GM21447 (cell line): ENCODE measurements at regions not wholly inside any gene's neighbourhood (a gene's known extent, or its start where the extent isn't known, plus 50 kb on each side); places are given as distances from the start of the nearest gene placed in this dataset.

Experiments
- ATAC-seq: cut with Tn5 transposase; IDR thresholded peaks from one replicate; pipeline ENCODE4 v1.9.1; 2021; ENCODE audit not compliant: unreplicated experiment

DNA sequence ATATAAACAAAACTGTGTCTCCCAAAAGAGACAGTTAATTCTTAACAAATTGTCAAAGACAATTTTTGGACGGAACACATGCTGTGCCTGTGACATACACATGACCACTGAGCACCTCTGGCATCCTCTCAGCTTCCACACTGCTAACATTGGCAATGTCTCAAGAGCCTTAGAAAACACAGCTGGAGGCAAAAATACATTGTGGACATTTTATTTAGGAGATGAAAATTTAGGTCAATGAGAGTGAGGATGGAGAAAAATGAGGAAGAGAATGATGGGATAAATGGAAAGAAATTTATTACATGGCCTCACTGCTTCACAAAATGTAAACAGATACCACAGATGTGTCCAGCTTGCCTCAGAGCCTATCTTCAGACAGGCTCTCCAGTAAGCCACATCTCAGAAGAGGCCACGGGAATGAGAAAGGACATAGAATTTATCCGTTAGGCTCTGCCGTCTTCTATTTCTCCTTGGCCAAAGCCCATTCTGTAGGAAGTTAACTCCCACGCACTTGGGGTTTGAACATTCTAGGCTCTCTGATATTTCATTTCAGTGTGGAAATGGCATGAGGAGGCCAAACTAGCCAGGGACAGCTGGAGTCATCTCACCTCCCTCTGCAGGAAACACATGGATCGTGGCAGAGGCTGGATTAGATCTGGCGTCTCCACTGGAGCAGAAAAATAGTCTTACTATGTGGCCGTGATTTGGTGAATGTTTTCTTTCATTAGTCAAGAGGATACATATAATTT is 519.4 kb upstream of the DSEL start:
- no peak for ATAC-seq

- no peak for ATAC-seq
Measured at GRCh38 chr18:68034296-68034695, 517.8 kb upstream of the DSEL start.

DNA sequence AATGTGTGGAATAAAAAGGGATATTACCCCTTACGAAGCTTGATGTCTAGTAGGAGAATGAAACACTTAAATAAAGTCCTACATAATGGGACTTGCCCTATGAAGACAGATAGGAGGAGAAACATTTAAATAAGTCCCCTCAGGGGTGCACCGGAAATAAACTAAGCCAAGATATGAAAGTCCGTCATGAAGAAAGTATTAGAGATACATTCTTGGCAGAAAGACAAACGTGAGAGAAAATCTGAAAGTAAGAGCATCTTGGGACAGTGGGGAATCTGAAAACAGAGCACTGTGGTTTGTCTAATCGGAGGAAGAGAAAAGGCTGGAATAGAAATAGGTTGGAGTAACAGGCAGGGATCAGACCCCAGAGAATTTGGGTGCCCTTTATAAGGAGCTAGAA is 516.9 kb upstream of the DSEL start:
- ATAC-seq: no peak

DNA sequence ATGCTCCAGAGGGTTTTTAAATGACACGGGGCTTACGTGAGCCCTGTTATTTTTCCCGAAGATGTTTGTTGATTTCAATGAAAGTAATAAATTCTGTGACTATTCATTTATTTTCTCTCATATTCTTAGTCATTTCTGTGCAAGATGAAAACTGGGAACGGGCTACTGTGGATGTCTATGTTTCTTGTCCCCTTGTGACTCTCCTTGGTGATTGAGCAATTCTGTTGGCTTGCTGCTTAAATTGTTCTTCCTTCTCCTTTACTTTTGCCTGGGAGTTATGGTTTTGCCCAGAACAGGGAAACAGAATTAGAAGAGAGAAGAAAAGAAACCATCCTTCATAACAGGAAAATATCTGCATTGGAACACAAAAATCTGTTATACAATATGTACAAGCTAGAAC is 508.2 kb upstream of the DSEL start:
- ATAC-seq: no peak

DNA sequence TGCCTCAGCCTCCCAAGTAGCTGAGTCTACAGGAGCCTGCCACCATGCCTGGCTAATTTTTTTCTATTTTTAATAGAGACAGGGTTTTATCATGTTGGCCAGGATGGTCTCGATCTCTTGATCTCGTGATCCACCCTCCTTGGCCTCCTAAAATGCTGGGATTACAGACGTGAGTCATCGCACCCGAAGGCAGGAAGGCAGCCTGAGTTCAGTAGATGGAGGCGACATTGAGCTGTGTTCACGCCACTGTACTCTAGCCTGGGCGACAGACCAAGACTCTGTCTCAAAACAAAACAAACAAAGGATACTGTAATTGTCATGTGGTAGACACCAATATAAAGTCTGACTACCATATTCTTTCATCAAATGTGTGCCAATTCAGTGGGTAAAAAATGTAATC is 500.9 kb upstream of the DSEL start:
- ATAC-seq: no peak

DNA sequence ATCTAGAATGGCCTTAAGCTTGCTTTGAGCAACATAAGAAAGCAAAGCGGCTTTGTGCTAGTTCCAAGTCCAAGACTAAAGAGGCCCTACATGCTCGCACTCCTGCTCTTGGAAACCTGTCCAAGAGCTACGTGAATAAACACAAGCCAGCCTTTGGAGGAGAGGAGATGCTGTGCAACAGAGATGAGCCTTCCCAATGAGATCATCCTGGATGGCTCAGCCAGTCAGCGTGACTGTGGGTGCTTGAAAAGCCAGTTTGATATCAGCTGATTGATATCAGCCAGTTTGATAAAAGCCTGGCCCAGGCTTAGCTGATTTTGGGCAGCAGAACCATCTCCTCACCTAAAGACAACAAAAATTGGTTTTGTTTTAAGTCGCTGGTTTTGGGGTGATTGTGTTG is 481.0 kb upstream of the DSEL start:
- no peak for ATAC-seq

- no peak for ATAC-seq
Measured at GRCh38 chr18:67995769-67996168, 479.2 kb upstream of the DSEL start.

- no peak for ATAC-seq
Measured at GRCh38 chr18:67980241-67980640, 463.7 kb upstream of the DSEL start.

DNA sequence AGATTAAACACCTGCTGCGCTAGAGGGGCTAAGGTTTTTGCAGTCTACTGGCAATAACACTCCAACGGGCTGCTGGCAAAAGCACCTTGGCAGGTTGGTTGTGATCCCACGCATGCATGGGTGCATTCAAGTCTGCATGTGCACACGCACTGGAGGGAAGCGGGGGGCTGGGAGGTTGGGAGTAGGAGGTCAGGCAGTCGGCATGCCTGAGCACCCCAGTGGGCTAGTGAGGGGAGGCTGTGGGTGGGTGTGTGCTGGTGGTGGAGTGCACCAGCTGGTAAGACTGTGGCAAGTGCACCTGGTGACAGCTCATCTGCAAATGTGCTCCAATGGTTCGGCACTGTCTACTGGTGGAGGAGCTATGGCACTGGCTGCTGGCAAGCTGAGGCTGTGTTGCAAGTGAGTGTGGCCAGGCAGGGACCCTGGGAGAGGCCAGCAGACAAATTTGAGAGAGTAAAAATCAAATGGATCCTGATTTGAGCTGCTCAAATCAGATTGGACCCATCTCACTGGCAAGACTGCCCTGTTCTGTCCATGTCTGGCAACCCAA is 460.6 kb upstream of the DSEL start:
- ATAC-seq: no peak

- ATAC-seq: no peak
Measured at GRCh38 chr18:67973916-67974315, 457.4 kb upstream of the DSEL start.

GRCh38 chr18:67969458-67969857 is 452.9 kb upstream of the DSEL start:
- no peak for ATAC-seq

DNA sequence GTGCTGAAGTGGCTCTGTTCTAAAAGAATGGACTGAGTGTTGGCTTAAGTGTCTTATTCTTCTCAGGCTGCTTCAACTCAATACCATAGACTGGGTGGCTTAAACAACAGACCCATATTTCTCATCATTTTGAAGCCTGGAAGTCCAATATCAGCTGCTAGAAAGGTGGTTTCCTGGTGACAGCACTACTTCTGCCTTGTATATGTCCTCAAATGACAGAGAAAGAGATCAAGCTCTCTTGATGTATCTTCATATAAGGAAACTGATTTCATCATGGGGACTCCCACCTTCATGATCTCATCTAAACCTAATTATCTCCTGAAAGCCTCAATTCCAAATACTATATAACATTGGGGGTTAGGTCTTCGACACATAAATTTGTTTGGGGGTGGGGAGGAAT is 449.7 kb upstream of the DSEL start:
- no peak for ATAC-seq

GRCh38 chr18:67964462-67964861 is 447.9 kb upstream of the DSEL start:
- ATAC-seq: no peak

- no peak for ATAC-seq
Measured at GRCh38 chr18:67961701-67962440, 445.4 kb upstream of the DSEL start.

GRCh38 chr18:67957684-67958083 is 441.2 kb upstream of the DSEL start:
- ATAC-seq: no peak

DNA sequence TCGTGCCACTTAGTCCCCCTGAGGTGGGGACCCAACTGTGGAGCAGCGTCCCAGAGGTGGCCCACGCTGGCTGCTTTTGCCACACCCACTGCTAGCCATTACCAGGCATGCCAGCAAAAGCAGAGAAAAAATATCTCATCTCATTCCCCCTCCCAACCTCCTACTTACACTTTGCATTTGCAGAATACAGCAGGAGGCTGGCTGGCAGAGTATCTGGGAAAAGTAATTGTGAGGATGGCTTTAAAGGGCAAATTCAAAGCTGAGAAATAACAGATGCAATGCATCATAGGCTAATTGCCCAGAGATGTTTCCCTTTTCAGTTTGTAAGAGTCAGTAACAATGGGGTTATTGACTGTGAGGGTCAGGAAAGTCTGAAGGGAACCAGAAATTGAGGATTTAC is 438.1 kb upstream of the DSEL start:
- ATAC-seq: no peak

DNA sequence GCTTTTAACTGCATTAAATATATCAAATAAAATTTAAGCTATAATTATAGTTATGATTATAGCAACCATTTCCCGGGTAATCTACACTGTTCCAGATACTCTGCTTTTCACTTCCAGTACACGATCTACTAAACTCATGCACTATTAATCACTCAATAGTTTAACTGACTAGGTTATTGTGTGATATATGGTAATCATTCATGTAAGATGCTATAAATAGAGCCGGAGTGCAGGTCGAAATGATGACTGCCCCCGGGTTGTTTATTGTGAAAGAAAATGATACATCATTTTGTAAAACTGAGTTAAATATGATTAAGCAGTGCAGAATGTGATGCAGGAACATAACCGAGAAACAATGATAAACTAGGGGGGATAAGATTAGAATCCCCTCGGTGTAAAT is 434.6 kb upstream of the DSEL start:
- no peak for ATAC-seq

- ATAC-seq: no peak
Measured at GRCh38 chr18:67938660-67939059, 422.1 kb upstream of the DSEL start.

GRCh38 chr18:67935638-67936037 is 419.1 kb upstream of the DSEL start:
- no peak for ATAC-seq

DNA sequence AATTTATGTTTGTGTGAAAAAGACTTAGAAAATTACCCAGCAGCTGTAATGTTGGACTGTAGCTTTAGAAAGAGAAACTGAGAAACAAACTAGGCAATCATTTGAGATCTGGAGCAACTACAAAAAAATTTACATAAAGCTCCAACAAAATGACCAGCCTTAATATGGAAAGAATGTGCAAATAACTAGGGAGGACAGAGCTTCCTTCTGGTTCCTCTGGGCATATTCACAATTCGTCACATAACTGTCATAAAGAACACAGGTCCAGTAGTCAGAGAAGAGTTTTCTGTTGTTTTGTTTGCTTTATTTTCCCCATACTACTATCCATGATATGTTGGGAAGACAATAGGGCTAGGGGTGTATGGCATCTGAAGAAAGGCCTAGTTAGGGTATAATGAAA is 416.8 kb upstream of the DSEL start:
- no peak for ATAC-seq

- no peak for ATAC-seq
Measured at GRCh38 chr18:67932271-67932670, 415.8 kb upstream of the DSEL start.
